ENCODE measurements at regions not wholly inside any gene's neighbourhood (a gene's known extent, or its start where the extent isn't known, plus 50 kb on each side); places are given as distances from the start of the nearest gene placed in this dataset.
"Not testable (repeated sequence)": the region's sequence is repeated elsewhere in the genome, so short reads cannot be mapped to it uniquely, and the experiment has no call there.

DNA sequence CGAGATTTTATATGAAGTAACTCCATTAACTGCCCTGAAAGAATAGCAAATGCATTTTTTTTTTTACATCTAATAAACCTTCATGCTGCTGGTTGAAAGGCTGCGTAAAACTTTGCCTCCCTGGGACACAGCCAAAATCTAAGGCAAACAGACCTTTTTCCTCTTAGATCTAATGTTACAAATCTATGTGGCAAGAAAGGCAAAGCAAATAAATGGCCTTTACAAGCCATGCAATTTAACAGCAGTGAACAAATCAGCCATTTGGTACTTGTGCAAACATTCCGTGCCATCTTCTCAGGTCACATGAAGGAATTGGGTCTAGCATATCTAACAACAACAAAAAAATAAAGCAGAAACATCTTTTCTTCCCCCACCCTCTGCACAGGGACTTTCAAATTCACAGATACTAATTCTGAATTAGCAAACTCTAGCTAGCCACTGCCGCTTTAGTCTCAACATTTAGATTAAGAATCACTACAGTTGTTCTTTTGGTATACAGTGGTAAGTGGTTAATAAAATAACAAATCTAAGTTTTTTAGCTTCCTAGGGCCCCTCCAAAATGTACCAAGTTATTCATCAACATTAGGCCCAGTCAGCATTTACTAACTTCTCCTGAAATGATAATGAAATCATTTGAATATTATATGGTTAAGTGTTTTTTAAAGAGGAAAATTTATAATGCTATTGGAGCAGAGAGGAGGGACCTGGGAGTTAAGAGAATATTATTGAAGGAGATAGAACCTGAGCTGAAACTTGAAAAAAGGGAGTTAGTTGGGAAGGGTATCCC, 593.8 kb downstream of the SMARCA1 start:
- no peak for DNase-seq

DNA sequence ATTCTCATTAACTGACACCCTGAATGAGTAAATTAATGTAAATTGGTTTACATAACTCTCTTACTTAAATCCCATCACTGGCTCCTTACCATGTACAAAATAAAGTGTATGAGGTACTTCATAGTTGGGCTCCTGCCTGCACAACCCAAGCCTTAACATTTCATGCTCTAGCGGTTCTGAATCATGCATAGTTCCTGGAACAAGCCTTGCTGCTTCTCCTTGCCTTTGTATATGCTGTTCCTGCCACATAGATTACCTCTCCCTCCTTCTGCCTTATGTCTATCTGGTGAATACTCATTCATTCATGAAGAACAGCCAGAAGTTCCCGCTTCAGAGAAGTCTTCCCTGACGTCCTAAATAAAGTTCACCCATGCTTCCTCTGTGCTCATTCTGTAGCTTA, 594.7 kb downstream of the SMARCA1 start:
- DNase-seq = no peak

DNA sequence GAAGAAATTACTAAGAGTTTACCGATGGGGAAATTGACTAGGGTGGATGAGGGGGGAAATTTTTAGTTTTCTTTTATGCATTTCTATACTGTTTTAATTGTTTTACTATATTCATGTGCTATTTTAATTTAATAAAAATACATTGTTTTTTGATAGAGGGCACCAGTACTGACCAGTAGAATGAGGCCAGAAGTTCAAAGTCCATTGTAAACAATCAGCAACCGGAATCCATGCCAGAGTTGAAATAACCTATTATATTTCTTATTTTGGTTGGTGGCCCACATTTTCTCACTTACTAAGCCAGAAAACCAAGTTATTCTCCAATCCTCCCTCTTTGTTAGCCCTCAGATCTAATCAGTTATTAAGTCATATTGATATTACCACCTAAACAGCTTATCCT, 595.9 kb downstream of the SMARCA1 start:
- no peak for DNase-seq

DNA sequence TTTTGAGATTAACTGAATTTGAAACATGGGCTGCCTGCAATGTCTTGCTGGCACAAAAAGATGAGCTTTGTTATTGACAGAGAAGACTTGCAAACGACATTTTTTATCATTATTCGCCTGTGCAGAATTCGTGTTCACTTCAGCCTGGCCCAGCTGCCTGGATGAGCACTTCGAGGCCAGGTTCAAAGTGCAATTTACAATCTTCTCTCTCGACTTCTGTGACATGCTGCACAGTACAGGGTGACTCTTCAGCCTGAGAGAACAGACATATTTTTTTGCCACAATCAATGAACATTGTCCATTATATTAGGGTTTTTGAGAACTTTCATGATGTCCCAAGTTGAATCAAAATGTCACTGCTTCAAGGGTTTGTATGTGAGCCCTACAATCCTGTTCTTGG, 616.5 kb downstream of the SMARCA1 start:
- DNase-seq = no peak

DNA sequence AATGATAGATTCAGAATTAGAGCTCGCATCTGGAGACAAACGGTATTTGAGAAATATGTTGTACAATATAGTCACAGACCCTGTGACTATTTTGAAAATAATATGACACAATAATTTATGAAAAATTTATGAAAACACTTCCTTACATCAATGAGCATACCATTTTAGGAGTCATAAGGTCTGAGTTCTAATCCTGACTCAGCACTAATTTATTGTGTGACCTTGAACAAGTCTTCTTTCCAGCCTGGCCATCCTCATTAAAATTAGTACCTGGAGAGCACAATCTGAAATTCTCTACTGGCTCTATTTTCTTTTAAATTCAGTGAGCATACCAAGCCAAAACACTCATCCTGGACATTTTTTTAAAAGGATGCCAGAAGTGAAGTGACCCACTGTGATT, 622.3 kb downstream of the SMARCA1 start:
- DNase-seq = no peak

DNA sequence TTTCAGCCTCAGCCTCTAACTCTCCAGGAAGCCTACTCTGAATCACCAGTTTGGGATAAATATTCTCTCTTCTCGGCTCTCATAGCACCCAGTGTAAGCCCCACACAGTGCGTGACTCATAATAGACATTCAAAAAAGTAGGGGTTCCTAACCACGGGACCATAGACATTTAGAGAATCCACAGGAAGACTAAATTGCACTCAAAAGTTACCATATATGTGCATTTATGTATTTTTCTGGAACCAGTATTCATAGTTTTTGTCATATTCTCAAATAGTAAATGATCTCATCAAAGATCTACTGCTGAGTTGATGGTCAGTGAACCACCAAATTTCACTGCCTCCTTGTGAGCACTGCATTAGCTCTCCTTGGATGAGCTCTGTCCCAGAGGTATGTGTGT, 625.7 kb downstream of the SMARCA1 start:
- no peak for DNase-seq

DNA sequence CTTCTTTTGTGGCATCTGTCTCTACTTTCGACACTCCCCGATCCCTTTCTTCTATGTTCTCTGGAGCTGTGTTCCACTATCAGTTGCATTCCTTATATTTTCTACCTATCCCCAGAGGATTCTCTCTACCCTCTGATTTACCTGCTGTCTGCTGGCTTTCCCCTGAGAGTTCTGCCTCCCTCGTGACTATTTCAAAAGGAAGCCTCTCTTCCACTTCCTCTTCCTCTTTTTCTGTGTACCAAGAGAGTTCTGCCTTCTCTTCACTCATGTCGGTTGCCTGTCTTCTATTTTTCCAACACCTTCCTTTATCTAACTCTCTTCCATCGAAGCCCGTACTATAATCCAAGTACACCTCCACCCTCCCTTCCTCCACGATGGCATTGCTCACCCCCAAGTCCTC, 631.7 kb downstream of the SMARCA1 start:
- DNase-seq = no peak

DNA sequence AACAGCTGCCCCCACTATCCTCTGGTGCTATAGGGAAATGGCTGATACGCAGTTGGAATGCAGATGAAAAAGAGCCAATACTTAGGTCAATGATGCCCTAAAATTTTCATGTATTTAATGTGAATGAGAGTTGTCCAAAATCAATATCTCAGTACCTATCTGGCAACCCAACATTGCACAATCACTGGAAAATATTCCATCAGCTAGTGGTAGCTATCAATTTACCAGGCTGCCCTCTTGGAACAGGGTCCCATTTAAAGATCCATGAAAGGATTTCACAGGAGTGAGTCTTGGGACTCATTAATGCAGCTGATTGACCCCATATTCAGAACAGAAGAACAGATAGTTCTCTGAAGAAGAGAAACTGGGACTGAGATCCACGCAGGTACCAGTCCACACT, 638.9 kb downstream of the SMARCA1 start:
- DNase-seq = no peak

DNA sequence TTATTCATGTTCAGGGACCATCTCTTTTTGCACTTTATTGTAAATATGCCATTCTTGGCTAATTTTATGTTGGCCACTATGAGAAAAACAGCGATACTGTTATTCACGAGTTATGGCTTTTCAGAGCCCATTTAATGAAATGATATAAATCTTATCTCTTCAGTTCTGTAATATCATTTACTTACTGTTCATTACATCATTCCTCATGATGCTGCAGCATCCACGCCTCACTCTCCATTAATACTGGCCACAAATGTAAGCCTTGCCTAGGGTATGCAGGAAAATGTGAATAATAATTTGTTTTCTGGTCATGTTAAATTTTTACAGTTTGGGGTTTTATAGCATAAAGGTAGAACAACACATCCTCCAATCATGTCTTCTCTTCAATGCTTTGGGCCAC, 639.6 kb downstream of the SMARCA1 start:
- no peak for DNase-seq

DNA sequence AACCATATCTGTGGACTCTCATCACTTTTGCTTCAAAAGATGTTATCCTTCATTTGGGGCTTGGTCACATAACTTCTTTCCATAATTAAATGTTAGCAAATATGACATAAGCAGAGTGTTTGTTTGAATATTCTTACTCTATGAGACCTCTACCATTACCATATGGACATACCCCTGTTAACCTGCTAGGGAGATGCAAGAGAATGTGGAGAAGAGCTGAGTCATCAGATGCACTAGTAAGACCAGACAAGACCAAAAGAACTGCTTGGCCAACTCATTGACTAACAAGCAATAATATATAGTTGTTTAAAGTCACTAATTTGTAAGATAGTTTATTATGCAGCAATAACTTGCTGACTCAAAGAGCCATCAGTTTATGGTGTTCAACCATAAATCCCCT, 652.9 kb downstream of the SMARCA1 start:
- no peak for DNase-seq

DNA sequence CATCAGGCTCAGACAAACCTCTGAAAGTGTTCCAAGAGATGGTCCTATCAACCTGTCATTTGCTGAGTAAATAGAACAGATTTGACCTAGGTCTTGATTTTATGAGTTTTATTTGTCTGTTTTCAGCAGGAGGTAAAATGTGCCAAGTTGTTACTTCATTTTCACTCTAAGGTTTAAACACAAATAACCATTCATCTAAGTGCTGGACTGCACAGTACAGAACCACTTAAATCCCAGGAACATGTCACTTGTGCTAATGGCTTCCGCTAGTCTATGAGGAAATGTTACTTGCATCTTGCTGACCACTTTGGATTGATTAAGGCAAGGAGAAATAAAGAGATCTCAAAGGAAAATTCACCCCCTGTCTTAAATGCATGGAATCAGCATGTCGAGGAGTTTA, 660.7 kb downstream of the SMARCA1 start:
- DNase-seq = no peak

DNA sequence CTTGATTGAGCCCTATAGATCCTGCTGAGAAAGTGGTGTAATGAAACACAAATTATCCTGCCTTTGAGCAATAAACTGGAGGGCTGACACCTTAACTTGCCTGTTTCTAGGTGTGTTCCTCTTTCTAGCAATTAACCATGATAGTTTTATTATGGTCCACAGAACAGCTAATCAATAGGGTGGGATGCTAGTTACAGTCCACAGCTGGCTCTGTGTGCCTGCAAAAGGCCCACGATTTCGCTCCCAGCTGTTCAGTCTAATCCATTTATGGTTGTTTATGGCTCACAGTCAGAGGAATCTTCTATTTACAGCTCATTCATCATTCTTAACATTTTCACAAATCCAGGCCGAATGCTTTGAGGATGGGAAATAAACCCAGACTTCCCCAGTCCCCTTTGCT, 674.9 kb downstream of the SMARCA1 start:
- DNase-seq = no peak

DNA sequence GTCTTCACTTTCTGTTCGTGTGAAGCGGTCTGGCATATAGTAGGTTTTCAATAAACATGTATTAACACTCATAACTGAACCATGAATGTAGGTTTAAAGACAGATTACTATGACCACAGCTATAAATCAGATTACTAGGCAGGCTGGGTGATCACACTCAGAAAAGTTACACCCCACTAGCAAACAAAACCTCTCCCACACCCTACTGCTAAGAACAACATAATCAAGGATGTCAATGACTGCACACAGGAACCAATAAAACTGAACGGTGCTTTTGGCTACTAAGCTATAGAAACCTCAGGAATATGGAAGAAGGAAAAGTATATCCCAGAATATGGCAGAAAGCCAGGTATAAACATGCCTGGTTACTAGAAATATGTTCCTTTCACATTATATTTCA, 676.9 kb downstream of the SMARCA1 start:
- no peak for DNase-seq

DNA sequence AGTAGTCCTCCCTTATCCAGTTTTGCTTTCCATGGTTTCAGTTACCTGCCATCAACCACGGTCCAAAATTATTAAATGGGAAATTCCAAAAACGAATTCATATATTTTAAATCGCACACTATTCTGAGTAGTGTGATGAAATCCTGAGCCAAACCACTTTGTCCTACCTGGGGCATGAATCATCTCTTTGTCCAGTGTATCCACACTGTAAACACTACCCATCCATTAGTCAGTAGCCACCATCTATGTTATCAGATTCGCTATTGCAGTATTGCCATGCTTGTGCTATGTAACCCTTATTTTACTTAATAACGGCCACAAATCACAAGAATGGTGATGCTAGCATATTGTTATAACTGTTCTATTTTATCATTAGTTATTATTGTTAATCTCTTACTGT, 704.6 kb downstream of the SMARCA1 start:
- DNase-seq = no peak

DNA sequence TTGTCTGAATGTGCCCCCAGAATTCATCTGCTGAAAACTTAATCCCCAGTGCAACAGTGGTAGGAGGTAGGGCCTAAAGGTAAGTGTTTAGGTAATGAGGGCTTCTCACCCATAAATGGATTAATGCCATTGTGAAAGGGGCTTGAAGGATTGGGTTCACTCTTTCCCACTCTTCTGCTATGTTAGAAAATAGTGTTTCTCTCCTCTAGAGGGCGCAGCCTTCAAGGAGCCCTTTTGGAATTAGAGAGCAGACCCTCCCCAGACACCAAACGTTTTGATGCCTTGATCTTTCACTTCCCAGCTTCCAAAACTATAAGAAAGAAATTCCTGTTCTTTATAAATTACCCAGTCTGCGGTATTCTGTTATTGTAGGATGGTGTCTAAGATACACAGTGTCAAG, 706.4 kb downstream of the SMARCA1 start:
- DNase-seq = no peak

DNA sequence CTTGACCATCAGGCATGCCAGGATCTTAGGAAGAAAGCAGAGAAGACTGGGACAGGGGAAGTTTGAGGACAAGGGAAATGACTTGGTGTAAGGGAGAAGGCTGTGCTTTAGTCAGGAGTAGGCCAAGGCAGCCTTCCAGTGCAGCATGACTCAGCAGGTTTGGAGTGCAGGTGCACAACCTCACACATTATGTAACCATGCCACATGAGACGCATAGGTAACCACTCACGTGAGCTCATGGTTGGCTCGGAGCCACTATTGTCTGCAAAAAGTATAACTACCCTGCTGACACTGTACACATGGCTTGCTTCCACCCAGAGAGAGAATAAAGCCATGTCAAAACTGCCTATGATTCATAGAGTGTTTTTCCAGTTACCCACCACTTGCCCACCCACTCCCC, 715.9 kb downstream of the SMARCA1 start:
- DNase-seq = no peak

DNA sequence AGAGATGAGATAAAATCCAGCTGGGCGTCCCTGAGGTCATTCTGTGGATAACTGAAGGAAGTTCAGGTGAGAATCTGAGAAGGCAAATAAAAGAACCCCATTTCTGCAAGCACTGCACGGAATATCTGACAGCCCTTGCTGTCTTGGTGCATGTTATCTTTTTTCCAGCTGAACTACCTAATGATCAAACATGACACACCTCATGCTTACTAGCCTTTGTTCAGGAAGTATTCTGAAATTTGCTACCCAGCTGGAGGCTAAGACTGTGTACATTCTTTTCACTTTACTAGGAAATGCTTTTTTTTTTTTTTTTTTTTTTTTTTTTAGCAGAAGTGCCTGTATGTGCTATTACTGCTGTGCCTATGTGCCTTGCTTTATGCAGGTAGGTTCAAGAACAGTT, 718.1 kb downstream of the SMARCA1 start:
- no peak for DNase-seq

DNA sequence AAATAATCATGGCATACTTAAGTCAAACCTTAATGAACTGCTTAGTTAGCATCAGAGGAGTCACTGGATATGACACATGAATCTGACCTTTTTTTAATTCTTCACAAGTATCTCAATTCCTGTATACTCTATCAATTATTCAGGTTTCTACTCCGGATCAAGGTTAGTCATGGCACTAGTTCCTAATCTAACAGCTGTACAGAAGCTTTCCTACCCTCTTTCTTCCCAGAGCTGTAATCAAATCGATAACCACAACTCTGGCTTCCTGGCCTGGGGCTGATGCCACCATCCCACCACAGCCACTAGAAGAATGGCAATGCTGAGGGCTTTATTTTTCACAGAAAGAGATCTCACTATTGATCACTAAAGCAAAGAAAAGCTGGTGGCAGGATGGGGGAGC, 718.5 kb downstream of the SMARCA1 start:
- no peak for DNase-seq

DNA sequence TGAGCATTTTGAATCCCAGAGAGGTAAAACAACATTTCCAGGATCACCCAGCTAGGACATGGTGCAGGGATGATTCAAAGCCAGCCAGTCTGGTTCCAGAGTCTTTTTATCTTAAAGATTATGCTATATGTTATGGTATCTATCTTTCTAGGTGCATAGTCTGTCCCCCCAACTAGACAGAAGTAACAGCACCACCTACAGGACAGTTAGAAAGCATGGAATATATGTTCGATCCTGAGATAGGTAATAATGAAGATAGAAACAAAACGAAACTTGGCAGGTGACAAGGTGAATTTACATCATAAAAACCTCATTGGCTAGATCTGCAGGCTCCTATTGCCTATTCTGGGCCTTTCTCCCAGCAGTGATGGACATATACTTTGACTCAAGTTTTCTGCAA, 723.2 kb downstream of the SMARCA1 start:
- DNase-seq = no peak

DNA sequence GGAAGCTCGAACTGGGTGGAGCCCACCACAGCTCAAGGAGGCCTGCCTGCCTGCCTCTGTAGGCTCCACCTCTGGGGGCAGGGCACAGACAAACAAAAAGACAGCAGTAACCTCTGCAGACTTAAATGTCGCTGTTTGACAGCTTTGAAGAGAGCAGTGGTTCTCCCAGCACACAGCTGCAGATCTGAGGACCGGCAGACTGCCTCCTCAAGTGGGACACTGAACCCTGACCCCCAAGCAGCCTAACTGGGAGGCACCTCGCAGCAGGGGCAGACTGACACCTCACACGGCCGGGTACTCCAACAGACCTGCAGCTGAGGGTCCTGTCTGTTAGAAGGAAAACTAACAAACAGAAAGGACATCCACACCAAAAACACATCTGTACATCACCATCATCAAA, 730.9 kb upstream of the ACTRT1 start:
- DNase-seq = not testable (repeated sequence)

DNA sequence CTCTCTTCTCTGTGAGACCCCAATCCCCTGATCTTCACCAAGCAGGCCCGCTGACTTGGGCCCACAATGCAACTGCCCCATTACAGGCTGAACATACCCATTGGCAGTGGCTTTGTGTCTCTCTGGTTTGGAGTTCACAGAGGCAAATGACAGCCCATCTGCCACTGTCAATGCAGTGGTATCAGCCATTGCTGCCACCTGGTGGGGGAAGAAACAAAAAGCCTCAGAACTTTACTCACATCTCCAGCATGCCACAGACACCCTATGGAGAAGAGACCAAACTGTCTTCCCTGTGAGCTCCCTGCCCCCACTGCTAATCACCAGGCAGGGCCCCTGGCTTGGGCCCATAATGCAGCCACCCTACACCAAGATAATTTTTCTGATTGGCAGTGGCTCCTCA, 729.3 kb upstream of the ACTRT1 start:
- DNase-seq = peak; percentile 7

DNA sequence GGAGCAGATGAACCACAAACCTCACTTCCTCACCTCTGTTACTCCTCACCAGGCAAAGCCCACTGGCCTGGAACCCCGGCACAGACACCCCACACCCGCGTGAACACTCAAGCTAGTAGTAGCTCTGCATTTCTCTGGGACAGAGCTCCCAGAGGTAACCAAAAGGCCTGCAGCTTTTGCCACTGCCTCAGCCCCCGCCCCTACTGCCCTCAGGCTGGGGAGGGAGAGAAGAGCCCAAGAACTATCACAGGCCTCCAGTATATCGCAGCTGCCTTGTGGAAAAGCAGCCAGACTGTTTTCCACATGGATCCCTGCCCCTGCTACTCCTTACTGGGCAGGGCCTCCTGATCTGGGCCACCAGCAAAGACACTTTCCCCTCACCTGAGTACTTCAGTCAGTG, 728.7 kb upstream of the ACTRT1 start:
- no peak for DNase-seq

DNA sequence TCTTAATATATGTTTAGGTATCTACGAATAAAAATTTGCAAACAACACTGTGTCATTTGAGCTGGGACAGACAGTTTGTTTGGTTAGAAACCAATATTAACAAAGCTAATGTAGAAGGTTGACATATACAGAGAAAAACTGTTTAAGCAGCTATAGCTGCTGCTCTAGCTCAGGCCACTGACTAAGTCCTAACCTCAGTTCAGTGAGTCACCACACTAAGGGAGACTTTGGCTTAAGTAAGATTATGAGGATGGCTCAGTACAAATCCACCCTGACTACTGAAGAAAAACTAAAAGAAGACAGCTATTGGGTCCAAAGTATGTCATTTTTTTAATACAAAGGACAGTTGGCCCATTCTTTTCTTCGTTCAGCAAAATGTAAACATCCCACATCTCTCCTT, 717.3 kb upstream of the ACTRT1 start:
- DNase-seq = no peak

DNA sequence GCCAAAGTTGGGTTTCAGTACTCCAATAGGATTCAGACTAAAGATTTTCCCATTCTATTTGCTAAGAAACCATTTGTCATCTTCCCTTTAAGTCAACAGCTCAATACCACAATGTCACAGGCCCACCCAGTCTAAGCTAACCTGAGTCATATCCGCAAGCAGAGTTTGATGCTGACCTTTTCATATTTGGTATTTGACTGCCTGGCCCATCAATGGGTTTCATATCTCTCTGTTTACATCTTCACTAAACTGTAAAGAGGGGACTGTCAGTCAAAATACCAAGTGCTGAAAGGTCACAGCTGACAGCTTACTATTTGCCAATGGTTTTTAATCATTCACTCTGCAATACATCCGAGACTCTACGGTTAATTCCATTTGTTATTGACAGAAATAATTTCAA, 707.5 kb upstream of the ACTRT1 start:
- no peak for DNase-seq

DNA sequence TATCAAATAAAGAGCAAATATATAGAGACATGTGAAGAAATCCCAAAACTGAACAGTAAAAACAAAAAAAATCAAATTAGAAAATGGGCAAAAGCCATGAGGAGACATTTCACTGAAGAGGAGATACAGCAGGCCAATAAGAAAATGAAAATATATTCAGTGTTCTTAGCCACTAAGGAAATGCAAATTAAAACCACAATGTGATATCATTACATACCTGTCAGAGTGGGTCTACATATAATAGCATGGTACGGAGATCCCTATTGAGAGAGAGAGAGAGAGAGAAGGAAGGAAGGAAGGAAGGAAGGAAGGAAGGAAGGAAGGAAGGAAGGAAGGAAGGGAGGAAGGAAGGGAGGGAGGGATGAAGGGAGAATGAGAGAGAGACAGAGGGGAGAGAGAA, 707.0 kb upstream of the ACTRT1 start:
- no peak for DNase-seq

DNA sequence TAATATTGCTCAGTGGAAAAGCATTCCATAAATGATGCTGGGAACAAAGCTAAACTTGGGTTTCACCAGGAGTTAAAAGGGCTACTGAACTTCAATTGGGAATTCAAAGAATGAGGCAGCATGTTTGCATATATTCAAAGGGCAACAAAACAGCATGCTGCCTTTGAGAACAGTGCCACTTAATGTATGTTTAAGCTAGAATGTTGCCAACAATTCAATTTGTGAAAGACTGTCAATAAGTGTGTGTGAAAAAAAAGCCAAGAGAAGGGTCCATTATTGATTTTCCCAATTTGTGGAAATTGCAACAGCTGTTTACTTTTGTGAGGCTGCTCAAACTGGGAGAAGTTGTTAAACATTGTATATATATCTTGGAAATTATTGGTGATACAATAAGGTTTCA, 701.9 kb upstream of the ACTRT1 start:
- no peak for DNase-seq

Measured in NCI-H524 treated with DMSO at 0.1 percent for 48 hours (cell line).